ENCODE measurements at regions not wholly inside any gene's neighbourhood (a gene's known extent, or its start where the extent isn't known, plus 50 kb on each side); places are given as distances from the start of the nearest gene placed in this dataset.
"Not testable (repeated sequence)": the region's sequence is repeated elsewhere in the genome, so short reads cannot be mapped to it uniquely, and the experiment has no call there.

DNA sequence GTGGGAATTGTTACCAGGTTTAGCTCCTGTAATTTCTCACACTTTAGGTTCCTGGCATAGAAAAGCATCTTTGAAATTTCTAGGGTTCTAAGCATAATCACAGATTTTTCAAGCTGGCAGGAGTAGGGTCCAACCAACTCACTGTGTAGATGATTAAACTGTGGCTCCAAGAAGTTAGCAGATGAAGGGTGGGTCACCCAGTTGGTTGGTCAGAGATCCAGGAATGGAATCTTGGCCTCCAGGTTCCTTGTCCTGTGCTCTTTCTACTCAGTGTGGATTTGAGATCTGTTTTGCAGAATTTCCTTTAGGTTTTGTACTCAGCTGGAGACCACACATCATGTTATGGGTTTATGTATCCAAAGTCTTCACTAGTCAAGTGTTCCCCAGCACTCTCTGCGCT is 90.3 kb upstream of the MAML3 start:
- no peak for DNase-seq

DNA sequence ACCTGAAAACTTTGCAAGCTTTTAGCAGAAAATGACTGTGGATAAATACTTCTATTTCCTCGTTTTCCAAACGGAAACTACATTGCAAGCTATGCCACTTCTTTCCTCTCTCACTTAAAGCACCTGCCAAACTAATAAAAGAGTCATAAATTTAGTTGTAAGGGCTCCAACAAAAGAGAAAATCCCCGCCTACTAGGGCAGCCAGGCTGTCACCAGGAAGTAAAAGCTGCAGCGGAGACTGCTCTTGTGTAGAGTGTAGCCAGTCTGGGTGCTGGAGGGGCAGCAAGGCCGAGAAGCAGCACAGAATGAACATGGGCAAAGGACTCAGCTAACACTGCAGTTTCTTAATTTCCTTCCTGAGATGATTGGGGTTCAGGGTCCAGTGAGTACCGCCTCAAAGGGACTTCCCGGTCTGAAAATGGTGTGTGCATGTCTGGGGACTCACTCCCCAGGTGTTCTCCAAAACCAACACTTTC is 89.3 kb upstream of the MAML3 start:
- DNase-seq = no peak

DNA sequence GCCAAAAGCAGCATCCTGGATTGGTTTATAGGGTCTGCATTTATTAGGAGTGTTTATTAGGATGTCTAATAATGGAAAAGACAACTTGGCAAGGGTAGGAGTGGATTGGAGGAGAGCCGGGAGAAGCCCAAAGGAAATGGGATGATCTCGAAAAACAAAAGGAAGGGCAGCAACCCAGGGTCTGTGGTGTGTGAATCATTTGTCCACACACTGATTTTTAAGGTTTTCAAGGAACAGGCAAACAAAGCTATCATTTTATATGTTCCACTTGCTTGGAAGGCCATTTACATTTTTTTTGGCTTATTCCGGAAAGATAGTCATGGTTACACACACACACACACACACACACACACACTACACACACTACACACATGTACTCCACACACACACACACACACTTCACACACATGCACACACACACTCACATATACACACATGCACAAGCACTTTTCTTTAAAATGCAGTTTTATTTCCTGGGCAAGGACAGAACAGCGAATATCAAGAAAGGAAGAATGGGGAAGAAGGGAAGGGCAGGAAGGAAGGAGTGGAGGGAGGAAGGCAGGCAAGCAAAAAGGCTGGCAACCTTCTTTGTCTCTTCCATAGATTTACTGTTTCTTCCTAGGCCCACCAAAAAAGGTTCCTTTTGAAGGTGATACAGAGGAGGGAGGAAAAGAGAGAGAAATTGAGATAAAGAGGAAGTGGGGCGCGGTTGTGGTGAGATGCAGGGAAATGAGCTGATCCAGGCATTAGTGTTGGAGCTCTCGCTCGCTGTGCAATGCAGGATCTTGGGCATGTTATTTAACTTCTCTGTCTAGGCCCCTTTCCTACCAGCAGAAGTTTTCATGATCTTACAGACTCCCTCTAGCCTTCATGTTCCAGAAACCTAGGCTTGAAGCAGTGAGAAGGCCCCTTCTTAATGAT is 88.6 kb upstream of the MAML3 start:
- no peak for DNase-seq

DNA sequence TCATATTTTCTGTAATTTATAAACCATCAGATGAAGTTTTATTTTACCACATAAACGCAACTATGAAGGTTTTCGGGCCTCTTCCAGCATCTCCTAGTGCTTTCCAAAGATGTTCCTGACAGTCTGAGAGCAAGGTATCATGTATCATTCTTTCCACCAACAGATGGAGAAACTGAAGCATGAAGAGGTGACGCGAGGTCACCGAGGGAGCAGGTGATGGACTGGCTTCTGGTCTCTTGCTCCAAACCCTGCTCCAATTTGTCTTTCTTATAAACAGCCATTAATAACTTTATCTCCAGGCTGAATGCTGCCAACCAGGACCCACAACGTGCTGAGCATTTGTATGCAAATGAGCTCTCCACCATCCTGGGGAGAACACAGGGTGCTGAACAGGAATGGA is 86.3 kb upstream of the MAML3 start:
- DNase-seq = no peak

DNA sequence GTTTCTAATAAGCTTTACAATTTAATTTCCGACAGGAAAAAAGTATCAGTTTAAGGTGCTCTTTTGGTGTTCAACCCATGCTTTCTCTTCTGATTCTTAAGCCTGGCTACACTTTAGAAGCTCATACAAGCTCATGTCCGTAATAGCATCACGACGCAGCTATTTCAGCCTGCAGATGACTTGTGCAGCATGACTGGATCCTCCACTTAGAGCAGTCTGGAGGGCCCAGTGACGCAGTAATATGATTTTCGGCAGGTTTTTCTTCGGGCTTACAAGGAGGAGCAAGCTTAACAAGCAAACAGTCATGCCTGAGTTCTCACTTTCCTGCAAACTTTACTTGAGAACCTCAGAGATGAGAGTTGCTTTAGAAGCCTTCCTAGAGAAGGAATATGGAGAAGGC is 85.3 kb upstream of the MAML3 start:
- no peak for DNase-seq

DNA sequence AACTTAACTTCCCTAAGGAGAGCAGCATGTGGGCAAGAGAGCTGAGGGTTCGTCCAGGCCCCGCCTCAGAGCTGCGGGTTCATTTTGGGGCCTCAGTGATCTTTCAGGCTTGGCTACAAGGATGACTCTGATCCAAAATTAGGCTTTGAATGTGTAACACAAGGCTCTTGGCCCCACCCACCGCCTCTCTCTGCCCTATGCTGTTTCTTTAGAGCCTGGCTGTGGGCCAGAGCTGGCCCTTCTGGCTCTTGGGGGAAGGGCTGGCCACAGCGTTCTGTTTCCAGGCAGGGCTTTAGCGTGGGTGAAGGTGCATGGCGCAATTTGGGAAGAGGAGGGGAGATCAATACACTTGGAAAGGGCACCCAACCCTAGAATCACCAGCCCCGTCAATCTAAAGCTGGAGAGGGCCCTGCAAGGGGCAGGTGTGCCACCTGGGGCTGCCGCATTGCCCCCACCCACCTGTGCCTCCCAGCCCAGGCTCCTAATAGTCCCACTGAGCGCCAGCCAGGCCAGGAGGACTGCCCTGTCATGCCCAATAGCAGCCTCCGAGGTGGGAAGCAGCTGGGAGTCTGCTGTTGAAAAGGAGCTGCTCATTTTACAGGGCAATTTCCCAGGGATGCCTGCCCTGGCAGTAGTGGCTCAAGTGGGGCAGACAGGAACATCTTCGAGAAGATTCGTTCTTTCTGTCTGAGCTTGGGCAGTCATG is 84.5 kb upstream of the MAML3 start:
- peak; percentile 23 for DNase-seq

DNA sequence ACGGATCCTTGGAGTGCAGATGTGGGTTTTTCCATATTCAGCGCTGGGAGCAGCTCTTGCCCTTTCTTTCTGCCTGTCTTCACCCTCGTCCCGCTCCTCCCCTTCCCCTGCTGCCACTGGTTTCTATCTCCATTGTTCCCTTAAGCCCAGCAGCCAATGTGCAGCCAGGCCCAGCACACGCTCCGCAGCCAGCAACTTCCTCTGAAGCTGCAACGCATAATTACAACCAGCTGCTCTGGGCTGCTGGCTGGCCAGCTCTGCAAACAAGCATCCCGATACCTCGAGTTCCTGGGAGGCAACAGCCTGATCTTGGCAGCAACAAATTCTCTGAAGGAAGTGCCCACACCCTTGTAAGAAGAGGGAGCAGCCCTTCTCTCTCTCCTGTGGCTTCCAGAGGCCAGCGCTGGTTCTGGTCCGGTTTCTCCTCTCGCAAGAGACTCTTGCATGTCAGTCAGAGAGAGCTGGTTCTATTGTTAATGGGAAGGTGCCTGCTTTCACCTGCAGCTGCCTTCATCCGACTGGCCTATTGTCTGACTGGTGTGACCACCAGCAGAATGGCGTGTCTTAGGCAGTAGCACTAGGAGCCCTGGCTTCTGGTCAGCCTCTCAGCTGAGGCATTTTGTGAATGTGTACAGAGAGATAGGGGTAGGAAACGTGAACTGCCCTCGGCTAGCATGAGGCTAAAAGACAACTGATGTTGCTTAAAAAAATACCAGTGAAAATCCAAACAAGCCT is 83.8 kb upstream of the MAML3 start:
- peak; percentile 6 for DNase-seq

DNA sequence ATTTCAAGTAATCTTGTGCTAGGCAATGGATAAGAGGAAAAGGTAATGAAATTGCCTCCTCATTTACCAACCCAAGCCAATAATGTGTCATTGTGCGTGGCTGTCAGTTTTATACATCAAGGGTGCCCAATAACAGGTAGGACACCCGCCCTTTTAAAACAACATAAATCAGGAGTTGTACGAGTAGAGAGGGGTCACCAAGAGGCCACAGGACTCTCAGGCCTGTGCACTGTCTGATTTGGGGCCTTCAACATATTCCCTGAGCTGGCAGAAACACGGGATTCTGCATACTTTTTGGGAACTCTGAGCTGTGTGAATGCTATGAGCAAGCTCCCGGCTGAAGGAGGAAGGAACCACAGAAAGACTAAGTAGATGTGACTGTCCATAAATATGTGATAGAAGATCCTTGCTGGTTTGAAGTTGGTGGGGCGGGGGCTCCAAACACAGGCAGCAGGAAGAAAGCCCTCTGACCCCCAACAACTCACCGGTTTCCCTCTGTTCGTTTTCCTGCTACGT is 82.7 kb upstream of the MAML3 start:
- no peak for DNase-seq

DNA sequence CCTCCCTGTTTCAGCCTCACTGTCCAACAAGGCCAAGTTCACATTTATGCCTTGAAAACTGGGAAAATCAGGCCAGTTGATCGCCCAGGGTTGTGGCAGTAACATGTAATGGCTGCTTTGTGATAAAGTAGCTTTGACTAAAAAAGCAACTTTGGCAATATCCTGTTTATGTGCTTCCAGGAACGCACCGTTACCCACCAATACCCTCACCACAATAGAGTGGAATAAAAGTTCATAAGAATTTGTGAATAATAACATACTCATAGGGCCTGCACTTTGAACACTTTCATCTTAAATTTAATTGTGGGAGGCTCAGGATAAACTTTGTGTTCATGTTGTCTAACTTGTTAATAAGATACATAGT is 80.7 kb upstream of the MAML3 start:
- DNase-seq = no peak

DNA sequence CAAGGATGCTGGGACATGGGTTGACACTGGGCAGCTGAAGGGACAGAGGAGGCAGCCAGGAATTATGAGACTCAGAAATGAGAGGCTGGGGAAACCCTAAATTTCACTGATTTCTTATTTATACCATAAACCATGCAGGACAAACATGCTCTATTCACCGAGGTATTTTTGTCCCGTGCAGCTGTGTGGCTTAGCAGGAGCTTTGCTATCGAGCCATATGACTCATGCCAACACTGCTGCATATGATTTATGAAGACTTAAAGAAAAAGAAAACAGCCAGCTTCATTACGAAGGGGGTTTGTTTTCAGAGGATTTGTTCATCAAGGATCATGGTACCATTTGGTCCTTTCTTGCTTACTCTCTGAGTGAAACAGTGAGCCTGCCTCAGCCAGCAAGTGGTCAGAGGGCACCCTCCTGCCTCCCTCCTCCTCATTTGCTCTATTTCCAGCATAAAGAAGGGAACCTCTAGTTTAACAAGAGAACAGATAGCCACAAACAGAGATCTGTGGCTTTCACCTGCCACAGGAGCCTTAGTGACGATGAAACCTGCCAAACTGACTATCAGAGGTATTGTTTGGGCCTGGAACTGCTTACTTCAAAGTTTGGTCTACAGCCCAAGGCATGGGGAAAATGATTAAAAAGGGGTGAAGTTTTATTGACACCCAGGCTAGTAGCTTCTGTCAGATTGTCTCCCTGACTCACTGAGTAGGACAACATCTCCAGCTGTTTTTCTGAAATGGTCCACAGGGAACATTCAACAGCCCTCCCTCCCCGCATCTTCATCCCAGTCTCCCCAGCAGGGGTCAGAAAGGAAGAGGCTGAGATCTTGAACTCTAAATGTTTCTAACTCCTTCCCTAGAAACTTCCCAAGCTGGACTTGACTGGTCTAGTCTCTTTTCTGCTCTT is 80.1 kb upstream of the MAML3 start:
- DNase-seq = no peak

DNA sequence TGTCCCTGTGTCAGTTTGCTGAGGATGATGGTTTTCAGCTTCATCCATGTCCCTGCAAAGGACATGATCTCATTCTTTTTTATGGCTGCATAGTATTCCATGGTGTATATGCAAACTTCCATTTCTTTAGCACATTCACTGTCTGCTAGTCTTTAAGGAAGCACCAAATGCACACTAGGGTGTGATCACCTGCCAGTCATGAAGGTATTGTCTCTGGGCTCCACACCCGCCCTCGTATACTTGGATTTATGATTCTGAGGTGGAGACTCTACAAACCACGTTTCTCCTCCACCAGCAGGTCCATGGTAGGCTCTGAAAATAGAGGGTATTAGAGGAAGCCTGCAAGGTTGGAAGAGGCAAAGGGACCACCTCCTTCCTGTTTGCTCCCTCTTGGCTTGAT is 75.9 kb upstream of the MAML3 start:
- DNase-seq = no peak

DNA sequence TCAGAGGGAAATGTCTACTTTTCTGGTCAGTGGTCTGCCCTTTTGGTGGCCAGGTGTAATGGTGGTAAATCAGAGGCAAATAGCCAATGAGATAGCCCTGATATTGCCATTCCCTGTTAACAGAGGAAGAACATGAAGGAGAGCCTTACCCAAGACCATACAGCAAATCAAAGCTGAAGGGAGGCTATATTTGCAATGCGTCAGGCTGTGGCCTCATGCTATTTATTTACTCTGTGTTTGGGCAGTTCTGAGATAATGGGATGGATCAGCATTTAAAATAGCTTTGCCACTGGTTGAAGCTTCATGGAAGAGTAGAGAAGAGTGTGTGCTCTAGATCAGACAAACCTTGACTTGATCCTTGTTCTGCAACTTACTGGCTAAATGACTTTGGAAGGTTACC is 73.3 kb upstream of the MAML3 start:
- DNase-seq = no peak

DNA sequence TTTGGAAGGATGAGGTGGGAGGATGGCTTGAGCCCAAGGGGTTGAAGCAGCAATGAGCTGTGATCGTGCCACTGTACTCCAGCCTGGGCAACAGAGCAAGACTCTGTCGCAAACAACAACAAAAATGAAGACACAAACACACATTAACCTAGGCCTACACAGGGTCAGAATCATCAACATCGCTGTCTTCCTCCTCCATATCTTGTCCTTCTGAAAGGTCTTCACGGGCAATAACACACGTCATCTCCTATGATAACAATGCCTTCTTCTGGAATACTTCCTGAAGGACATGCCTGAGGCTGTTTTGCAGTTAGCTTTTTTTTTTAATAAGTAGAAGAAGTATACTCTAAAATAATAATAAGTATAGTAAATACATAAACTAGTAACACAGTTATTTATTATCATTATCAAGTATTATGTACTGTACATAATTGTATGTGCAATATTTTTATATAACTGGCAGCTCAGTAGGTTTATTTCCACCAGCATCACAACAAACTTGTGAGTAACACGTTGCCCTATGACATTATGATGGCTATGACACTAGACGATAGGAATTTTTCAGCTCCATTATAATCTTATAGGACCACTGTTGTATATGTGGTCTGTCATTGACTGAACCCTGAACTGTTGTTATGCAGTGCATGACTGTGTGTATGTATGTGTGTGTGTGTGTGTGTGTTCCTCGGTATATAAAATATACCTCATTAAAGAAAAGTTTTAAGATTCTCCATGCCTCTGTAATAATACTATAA is 69.2 kb upstream of the MAML3 start:
- DNase-seq = no peak

DNA sequence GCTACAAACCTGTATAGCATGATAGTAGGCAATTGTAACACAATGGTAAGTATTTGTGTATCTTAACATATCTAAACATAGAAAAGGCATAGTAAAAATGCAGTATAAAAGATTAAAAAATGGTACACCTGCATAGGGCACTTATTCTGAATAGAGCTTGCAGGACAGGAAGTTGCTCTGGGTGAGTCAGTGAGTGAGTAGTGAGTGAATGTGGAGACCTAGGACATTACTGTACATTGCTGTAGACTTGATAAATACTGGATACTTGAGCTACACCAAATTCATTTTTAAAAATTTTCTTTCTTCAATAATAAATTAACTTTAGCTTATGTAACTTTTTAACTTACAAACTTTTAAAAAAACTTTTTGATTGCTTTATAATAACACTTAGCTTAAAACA is 68.2 kb upstream of the MAML3 start:
- no peak for DNase-seq

DNA sequence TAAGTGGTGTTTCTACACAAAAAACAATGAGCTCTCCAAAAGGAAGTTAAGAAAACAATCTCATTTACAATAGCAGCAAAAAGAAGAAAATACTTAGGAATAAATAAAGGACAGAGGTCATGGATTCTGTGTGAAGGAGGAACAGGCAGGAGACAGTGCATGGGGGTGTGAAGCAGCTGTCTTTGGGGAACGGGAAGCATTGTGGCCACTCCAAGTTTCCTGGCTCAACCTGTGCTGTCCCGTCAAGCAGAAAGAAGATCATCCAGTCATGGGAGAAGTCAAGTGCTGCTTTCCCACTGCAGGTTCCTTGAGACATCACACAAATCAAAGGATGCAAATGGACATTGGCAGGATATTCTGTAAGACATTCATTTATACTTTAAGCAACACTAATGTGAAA is 66.1 kb upstream of the MAML3 start:
- no peak for DNase-seq

DNA sequence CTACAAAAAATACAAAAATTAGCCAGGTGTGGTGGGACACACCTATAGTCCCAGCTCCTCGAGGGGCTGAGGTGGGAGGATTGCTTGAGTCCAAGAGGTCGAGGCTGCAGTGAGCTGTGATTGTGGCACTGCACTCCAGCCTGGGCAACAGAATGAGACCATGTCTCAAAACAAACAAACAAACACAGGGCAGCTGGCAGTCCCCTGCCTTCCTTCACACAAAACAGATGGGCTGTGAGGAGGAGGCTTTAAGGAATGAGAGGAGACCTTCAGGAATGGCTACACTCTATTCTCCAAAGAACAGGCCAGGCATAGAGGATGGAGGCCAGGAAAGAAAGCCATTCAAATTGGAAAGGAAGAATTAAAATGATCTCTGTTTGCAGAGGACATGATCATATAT is 65.6 kb upstream of the MAML3 start:
- no peak for DNase-seq

DNA sequence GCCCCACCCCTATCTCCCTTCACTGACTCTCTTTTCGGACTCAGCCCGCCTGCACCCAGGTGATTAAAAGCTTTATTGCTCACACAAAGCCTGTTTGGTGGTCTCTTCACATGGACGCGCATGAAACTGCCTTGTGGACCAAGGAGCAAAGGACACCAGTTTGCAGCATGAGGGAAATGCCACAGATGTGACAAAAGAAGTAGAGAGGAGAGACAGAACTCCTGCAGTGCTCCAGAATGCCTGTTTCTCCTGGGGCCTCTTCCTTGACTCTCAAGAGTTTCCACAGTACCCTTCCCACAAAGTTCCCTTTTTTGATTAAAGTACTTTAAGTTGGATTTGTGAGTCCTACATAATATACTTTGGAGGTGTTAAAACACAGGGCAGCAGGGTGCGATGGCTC is 65.1 kb upstream of the MAML3 start:
- DNase-seq = not testable (repeated sequence)

DNA sequence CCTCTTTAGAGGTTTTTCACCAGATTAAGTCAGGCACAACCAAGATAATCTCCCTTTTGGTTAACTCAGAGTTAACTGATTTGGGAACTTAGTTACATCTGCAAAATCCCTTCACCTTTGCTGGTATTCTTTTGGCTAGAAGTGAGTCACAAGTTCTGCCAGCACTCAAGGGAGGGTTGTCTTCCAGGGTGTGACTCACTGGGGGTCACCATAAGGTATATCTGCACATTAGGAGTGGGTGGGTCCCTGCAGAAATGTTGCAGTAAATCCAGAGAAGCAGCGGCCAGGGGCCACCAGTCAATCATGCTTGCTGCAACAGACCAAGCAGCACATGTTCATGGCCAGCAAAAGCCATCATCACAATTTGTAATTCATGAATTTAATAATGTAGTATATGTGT is 59.8 kb upstream of the MAML3 start:
- DNase-seq = no peak

DNA sequence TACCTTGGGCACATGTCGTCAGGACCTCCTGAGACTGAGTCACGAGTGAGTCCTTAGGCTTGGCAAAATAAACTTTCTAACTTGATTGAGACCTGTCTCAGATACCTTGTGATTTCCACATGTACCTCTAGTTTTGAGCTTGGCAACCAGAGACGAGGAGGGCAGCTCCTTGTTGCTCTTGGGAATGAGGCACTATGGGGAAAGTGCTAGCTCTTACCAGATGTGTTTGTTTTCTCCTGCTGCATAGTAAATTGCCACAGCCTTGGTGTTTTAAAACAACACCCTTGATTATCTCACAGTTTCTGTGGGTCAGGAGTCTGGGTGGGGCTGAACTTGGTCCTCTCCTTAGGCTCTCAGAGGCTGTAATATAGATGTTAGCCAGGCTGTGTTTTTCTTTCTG is 59.1 kb upstream of the MAML3 start:
- DNase-seq = no peak

DNA sequence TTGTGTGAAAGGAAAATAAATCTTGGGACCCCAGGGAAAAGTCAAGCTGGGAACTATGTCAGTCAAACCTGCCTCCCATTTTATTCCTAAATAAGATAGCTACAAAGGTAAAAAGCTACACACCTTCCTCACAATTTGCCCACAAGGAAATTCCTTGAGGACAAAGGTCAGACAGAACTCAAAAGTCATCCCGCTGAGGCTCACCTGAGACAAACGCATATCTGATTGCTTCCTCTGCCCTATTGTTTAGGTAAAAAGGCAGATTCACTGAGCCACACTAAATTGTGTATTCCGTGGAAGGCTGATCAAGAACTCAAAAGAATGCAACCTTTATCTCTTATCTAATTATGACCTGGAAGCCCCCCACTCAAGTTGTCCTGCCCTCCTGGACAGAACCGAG is 58.7 kb upstream of the MAML3 start:
- DNase-seq = no peak

DNA sequence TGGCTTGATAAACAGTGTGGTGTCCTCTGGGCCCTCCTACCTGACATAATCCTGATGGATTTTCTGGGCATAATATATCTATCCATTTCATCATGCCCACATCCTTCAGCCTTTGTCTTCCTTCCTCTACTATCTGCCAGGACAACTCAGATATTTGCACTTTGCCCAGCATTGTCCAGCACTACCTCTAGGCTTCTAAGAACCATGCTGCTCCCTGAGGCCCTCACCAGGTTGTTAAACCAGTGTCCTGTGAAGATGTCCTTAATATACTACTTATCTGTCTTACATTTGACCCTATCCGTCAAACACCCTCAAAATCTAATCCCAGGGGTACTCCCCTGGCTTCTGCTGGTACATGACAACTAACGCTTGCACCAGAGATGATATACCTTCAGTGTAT is 58.2 kb upstream of the MAML3 start:
- DNase-seq = no peak

DNA sequence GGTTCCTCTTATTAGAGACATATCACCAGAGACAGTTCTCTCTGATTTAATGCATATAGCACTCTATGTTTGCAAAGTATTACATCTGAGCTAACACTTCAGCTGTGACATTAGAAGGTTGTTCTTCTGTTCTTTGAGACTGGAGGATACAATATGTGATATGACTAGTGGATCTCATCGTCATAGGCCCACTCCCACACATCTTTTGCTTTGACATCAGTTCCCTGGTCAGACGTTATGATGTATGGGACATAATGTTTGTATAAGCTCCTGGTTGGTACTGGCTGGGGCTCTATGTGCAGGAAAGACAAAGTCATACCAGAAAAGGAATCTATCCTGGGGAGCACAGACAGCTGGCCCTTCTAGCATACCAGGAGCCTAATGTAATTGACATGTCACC is 57.7 kb upstream of the MAML3 start:
- no peak for DNase-seq
